ENCODE measurements at regions not wholly inside any gene's neighbourhood (a gene's known extent, or its start where the extent isn't known, plus 50 kb on each side); places are given as distances from the start of the nearest gene placed in this dataset.

- TF ChIP-seq KLF13 (tag; IDR thresholded peaks at IDR 0.05; ENCODE audit: borderline replicate concordance, low read depth) (no peak), EP300 (IDR thresholded peaks at IDR 0.05; ENCODE audit: low read length) (no peak), CTCF (IDR thresholded peaks at IDR 0.05 in 2 of 3, conservative IDR thresholded peaks at IDR 0.05 in 1 of 3; ENCODE audit: insufficient read depth in 2 of 3, low read depth in 1 of 3, low read length in 3 of 3) (no peak), CTBP1 (IDR thresholded peaks at IDR 0.05; ENCODE audit: borderline replicate concordance) (no peak), ZBTB11 (CRISPR knock-in tag; IDR thresholded peaks at IDR 0.05) (no peak), HNRNPLL (IDR thresholded peaks at IDR 0.05; ENCODE audit: low read depth, low read length, poor library complexity, severe bottlenecking) (no peak), ZNF778 (CRISPR knock-in tag; IDR thresholded peaks at IDR 0.05) (no peak), ZNF436 (CRISPR knock-in tag; IDR thresholded peaks at IDR 0.05) (no peak), CREB1 (IDR thresholded peaks at IDR 0.05) (no peak), CREB1 (CRISPR knock-in tag; IDR thresholded peaks at IDR 0.05) (no peak), CBX3 (IDR thresholded peaks at IDR 0.05; ENCODE audit: borderline replicate concordance in 1 of 2, low read length in 2 of 2) (no peak), NCOR1 (IDR thresholded peaks at IDR 0.05) (no peak), SMARCC2 (IDR thresholded peaks at IDR 0.05; ENCODE audit: low read depth) (no peak), MBD2 (IDR thresholded peaks at IDR 0.05; ENCODE audit: borderline replicate concordance, low read depth) (no peak)
Observed at GRCh38 chr5:114838937-114839336, 330.8 kb downstream of the TRIM36 start.

Measured in K562 (cell line).